Naive B cell (primary cell): ENCODE measurements at regions not wholly inside any gene's neighbourhood (a gene's known extent, or its start where the extent isn't known, plus 50 kb on each side); places are given as distances from the start of the nearest gene placed in this dataset.

Source experiments
- ATAC-seq, 2 donors: fragments of 150-1000 bp; cut with Tn5 transposase; 2 replicates each; pipeline ENCODE4 v1.10.0; 2021; ENCODE audit warnings: low read depth in 2 of 2, mild to moderate bottlenecking in 2 of 2, moderate library complexity in 2 of 2
- DNase-seq: peaks from one replicate; pipeline ENCODE4 v3.0.0; 2022
- H3K27ac Mint-ChIP-seq, 6 donors: one replicate each; pipeline ENCODE4 v1.8.0; 2020 to 2022; ENCODE audit warnings: mild to moderate bottlenecking in 6 of 6, mixed read lengths in 6 of 6, moderate library complexity in 5 of 6, inconsistent platforms in 2 of 6
- H3K27me3 Mint-ChIP-seq, 3 donors: one replicate each; pipeline ENCODE4 v1.8.0; 2021 to 2022; ENCODE audit warnings: mixed read lengths in 3 of 3, mild to moderate bottlenecking in 1 of 3
- H3K36me3 Mint-ChIP-seq, 2 donors: one replicate each; pipeline ENCODE4 v1.8.0; 2020 to 2022; ENCODE audit warnings: mixed read lengths in 2 of 2, inconsistent platforms in 1 of 2, mild to moderate bottlenecking in 1 of 2
- H3K4me1 Mint-ChIP-seq, 3 donors: one replicate each; pipeline ENCODE4 v1.8.0; 2020 to 2022; ENCODE audit warnings: mixed read lengths in 3 of 3, inconsistent platforms in 1 of 3, mild to moderate bottlenecking in 1 of 3, moderate library complexity in 1 of 3
- H3K4me3 Mint-ChIP-seq, 8 donors: one replicate each; pipeline ENCODE4 v1.8.0; 2020 to 2022; ENCODE audit warnings: mild to moderate bottlenecking in 8 of 8, mixed read lengths in 8 of 8, moderate library complexity in 8 of 8, inconsistent platforms in 2 of 8
- H3K9me3 Mint-ChIP-seq, 7 donors: one replicate each; pipeline ENCODE4 v1.8.0; 2020 to 2022; ENCODE audit warnings: mixed read lengths in 7 of 7, mild to moderate bottlenecking in 5 of 7, inconsistent platforms in 2 of 7, moderate library complexity in 1 of 7

DNA sequence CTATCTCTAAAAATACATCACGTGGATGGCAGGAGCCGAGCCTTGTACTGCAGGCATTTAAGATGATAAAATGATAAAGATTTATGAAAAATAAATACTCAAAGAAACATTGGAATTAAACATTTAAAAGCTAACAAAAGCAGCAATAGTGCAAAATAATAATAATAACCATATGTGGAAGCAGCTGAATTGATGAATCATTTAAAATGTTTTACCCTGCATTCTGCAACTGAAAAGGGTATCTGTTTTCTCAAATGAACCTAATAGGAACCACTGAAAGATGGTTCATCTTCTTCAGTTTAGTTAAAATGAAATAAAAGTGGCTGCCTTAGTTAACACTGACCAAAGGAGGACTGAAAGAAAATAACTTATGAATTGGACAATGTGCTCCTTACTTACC is 436.1 kb downstream of the TUSC7 start:
- no peak overlapping the region for H3K4me3 Mint-ChIP-seq
- no peak overlapping the region for H3K27ac Mint-ChIP-seq
- H3K27me3 Mint-ChIP-seq, result peaks cover 0 to 5% (median 0%) of the 10 kb centered on the region in 3 donors
- ATAC-seq (no peak), DNase-seq (no peak)
- peaks cover 0 to 3% (median 0%) of the 10 kb centered on the region in 7 donors for H3K9me3 Mint-ChIP-seq
- no peaks in the 10 kb centered on the region for H3K36me3 Mint-ChIP-seq
- H3K4me1 Mint-ChIP-seq, result no peaks in the 10 kb centered on the region

GRCh38 chr3:117146571-117146970 is 437.0 kb downstream of the TUSC7 start:
- DNase-seq (no peak), ATAC-seq (no peak)
- Mint-ChIP-seq H3K27ac (no peak overlapping the region), H3K27me3 (peaks cover 0 to 5% (median 0%) of the 10 kb centered on the region in 3 donors), H3K9me3 (peaks cover 0 to 5% (median 0%) of the 10 kb centered on the region in 7 donors), H3K36me3 (no peaks in the 10 kb centered on the region), H3K4me3 (peak overlapping the region in 1 of 8 donors; percentile 46), H3K4me1 (no peaks in the 10 kb centered on the region)

DNA sequence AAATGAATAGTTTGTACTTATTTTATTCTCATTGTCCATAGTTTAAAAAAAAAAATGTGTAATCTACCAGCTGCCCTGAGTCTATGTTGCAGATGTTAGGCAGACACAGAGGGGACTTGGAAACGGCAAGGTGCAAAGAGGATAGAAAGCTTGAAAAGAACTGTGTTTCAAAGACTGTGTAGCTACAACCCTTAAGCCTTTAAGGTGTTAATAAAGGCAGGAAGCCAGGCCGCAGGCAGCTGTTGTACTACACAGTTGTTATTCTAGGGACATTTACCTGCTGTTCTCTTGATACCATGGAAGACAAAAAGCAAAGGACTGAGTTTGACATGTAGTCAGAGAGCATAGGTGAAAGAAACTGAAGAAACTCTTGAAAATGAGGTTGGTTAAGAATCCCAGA is 440.0 kb downstream of the TUSC7 start:
- Mint-ChIP-seq H3K4me3 (no peak overlapping the region), H3K9me3 (peaks cover 0 to 5% (median 0%) of the 10 kb centered on the region in 7 donors), H3K36me3 (no peaks in the 10 kb centered on the region), H3K4me1 (no peaks in the 10 kb centered on the region), H3K27ac (no peak overlapping the region), H3K27me3 (no peaks in the 10 kb centered on the region)
- ATAC-seq (no peak), DNase-seq (no peak)

GRCh38 chr3:117150628-117151027 is 441.0 kb downstream of the TUSC7 start:
- H3K27me3 Mint-ChIP-seq, result no peaks in the 10 kb centered on the region
- DNase-seq (no peak), ATAC-seq (no peak)
- H3K36me3 Mint-ChIP-seq, result no peaks in the 10 kb centered on the region
- H3K4me1 Mint-ChIP-seq, result no peaks in the 10 kb centered on the region
- H3K27ac Mint-ChIP-seq, result no peak overlapping the region
- no peak overlapping the region for H3K4me3 Mint-ChIP-seq
- peaks cover 0 to 5% (median 0%) of the 10 kb centered on the region in 7 donors for H3K9me3 Mint-ChIP-seq

- no peak for DNase-seq
- H3K36me3 Mint-ChIP-seq, result no peaks in the 10 kb centered on the region
- no peaks in the 10 kb centered on the region for H3K27me3 Mint-ChIP-seq
- no peak for ATAC-seq
- no peak overlapping the region for H3K27ac Mint-ChIP-seq
- H3K4me3 Mint-ChIP-seq, result no peak overlapping the region
- H3K4me1 Mint-ChIP-seq, result no peaks in the 10 kb centered on the region
- H3K9me3 Mint-ChIP-seq, result peaks cover 0 to 2% (median 0%) of the 10 kb centered on the region in 7 donors
These were observed 450.6 kb downstream of the TUSC7 start for GRCh38 chr3:117160176-117160575.

GRCh38 chr3:117161816-117162215 is 452.2 kb downstream of the TUSC7 start:
- peaks cover 0 to 8% (median 2%) of the 10 kb centered on the region in 7 donors for H3K9me3 Mint-ChIP-seq
- no peaks in the 10 kb centered on the region for H3K36me3 Mint-ChIP-seq
- ATAC-seq (no peak), DNase-seq (no peak)
- no peaks in the 10 kb centered on the region for H3K27me3 Mint-ChIP-seq
- no peak overlapping the region for H3K4me3 Mint-ChIP-seq
- no peaks in the 10 kb centered on the region for H3K4me1 Mint-ChIP-seq
- no peak overlapping the region for H3K27ac Mint-ChIP-seq

- Mint-ChIP-seq H3K36me3 (no peaks in the 10 kb centered on the region), H3K4me1 (no peaks in the 10 kb centered on the region), H3K27me3 (no peaks in the 10 kb centered on the region), H3K9me3 (peaks cover 0 to 8% (median 2%) of the 10 kb centered on the region in 7 donors), H3K4me3 (no peak overlapping the region), H3K27ac (no peak overlapping the region)
- DNase-seq (no peak), ATAC-seq (no peak)
These were observed 455.6 kb downstream of the TUSC7 start for GRCh38 chr3:117165176-117165575.

DNA sequence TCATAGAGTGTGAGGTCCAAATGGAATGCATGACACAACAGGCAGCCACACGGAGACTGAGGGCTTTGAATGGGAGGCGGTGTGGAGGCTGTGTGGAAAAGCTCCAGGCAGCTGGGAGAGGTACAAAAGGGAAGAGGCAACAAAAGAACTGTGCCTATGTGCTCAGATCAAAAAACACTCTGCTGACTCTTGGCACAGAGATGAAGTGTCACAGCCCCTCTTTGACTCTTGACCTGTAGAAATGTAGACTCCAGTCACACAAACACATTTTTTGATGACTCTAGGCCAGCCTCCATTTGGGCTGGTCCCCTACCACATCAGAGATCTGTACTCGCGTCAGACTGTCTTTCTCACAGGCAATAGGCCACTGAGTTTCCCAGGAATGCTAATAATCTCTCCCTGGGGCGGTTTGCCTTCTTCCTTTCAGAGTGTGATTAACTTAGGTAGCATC is 456.0 kb downstream of the TUSC7 start:
- ATAC-seq (no peak), DNase-seq (no peak)
- Mint-ChIP-seq H3K9me3 (peaks cover 0 to 8% (median 2%) of the 10 kb centered on the region in 7 donors), H3K27me3 (no peaks in the 10 kb centered on the region), H3K4me3 (no peak overlapping the region), H3K4me1 (no peaks in the 10 kb centered on the region), H3K36me3 (no peaks in the 10 kb centered on the region), H3K27ac (no peak overlapping the region)

GRCh38 chr3:117168896-117169295 is 459.3 kb downstream of the TUSC7 start:
- H3K4me1 Mint-ChIP-seq, result no peaks in the 10 kb centered on the region
- no peaks in the 10 kb centered on the region for H3K27me3 Mint-ChIP-seq
- peaks cover 0 to 8% (median 2%) of the 10 kb centered on the region in 7 donors for H3K9me3 Mint-ChIP-seq
- H3K27ac Mint-ChIP-seq, result no peak overlapping the region
- no peaks in the 10 kb centered on the region for H3K36me3 Mint-ChIP-seq
- ATAC-seq (no peak), DNase-seq (no peak)
- H3K4me3 Mint-ChIP-seq, result no peak overlapping the region

DNA sequence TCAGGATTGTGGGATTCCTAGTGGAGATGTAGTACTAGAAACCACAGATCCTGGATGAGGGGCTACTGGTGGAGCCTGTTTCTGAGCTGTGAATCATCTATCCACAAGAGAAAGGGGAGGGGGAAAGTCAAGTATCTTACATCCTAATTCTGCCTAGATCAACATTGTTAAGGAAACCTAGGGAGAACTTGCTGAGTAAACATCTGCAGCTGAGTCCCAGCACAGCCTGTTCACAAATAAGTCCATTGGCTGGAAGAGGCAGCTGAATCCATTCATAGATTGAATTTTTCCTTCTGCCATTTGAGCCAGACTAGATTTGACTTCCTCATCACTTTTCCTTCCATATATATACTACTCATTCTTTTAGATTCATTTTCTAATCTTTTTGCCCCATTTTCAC is 460.5 kb downstream of the TUSC7 start:
- H3K4me1 Mint-ChIP-seq, result no peaks in the 10 kb centered on the region
- ATAC-seq (no peak), DNase-seq (no peak)
- peaks cover 0 to 7% (median 2%) of the 10 kb centered on the region in 7 donors for H3K9me3 Mint-ChIP-seq
- H3K27me3 Mint-ChIP-seq, result no peaks in the 10 kb centered on the region
- H3K4me3 Mint-ChIP-seq, result no peak overlapping the region
- H3K36me3 Mint-ChIP-seq, result no peaks in the 10 kb centered on the region
- no peak overlapping the region for H3K27ac Mint-ChIP-seq

DNA sequence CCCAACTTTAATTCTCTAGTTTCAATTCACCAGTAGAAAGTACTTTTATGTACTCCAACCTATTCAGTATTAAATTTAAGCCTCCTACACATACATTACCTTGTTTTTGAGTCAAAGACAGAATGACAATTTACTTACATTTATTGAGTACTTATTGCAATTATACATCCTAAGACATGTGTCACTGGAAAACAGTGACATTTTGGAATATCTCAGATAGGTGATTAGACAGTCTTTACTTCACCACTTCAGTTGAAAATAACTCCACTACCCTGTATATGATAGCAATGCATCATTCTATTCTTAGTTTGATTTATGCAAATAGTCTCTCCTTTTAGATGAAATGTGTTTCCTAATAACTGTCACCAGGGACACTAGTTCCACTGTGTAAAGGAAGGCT is 461.5 kb downstream of the TUSC7 start:
- no peak for ATAC-seq
- H3K27me3 Mint-ChIP-seq, result no peaks in the 10 kb centered on the region
- DNase-seq, result no peak
- H3K36me3 Mint-ChIP-seq, result no peaks in the 10 kb centered on the region
- H3K9me3 Mint-ChIP-seq, result peaks cover 0 to 3% (median 0%) of the 10 kb centered on the region in 7 donors
- H3K4me1 Mint-ChIP-seq, result no peaks in the 10 kb centered on the region
- H3K4me3 Mint-ChIP-seq, result no peak overlapping the region
- no peak overlapping the region for H3K27ac Mint-ChIP-seq

DNA sequence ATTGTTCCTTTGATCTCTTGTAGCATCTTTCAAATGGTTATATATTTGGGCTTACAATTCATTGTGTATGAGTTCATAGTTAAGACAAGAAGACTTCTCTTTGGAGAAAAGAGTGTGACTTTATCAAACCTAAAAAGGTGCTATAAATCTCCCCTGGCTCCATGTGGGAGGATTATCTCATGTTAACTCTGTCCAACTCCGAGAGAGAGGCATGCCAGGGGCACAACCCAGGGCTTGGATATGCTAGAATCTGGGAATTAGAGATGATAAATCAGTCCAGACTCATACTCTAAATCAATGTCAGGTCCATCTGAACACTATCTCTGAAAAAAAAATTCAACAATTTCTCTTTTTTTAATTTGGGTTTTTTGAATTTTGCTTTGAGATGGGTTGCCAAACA is 462.8 kb downstream of the TUSC7 start:
- Mint-ChIP-seq H3K27ac (no peak overlapping the region), H3K9me3 (peaks cover 0 to 3% (median 0%) of the 10 kb centered on the region in 7 donors), H3K27me3 (no peaks in the 10 kb centered on the region), H3K4me3 (no peak overlapping the region), H3K4me1 (no peaks in the 10 kb centered on the region), H3K36me3 (no peaks in the 10 kb centered on the region)
- DNase-seq, result no peak
- ATAC-seq, result no peak

- H3K9me3 Mint-ChIP-seq, result peaks cover 0 to 4% (median 0%) of the 10 kb centered on the region in 7 donors
- H3K4me3 Mint-ChIP-seq, result no peak overlapping the region
- H3K27me3 Mint-ChIP-seq, result no peaks in the 10 kb centered on the region
- no peaks in the 10 kb centered on the region for H3K4me1 Mint-ChIP-seq
- DNase-seq (no peak), ATAC-seq (no peak)
- no peak overlapping the region for H3K27ac Mint-ChIP-seq
- no peaks in the 10 kb centered on the region for H3K36me3 Mint-ChIP-seq
These were observed 471.6 kb downstream of the TUSC7 start for GRCh38 chr3:117181222-117181621.

DNA sequence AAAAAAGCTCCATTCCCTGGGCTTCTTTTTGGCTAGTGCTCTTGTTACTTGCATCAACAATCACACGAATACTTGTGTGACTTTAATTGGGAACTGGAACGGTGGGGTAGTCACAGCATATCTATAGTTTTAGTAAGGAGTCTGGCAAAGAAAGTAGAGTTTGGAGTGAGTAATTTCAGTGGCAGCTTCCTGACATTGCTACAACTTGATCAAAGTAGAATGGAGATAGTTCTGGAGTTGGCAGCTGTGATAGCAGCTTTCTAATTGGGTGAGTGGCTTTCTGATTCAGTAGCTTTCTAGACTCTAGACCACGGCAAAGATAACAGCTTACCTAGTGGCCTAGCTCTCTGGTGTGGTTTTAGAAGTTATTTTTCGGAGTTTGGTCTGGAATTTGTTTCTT is 475.0 kb downstream of the TUSC7 start:
- ATAC-seq, result no peak
- peaks cover 0 to 5% (median 0%) of the 10 kb centered on the region in 3 donors for H3K27me3 Mint-ChIP-seq
- no peaks in the 10 kb centered on the region for H3K36me3 Mint-ChIP-seq
- no peaks in the 10 kb centered on the region for H3K4me1 Mint-ChIP-seq
- no peak overlapping the region for H3K4me3 Mint-ChIP-seq
- H3K27ac Mint-ChIP-seq, result no peak overlapping the region
- DNase-seq, result no peak
- H3K9me3 Mint-ChIP-seq, result peaks cover 0 to 4% (median 0%) of the 10 kb centered on the region in 7 donors

GRCh38 chr3:117191245-117191644 is 481.7 kb downstream of the TUSC7 start:
- H3K27ac Mint-ChIP-seq, result no peak overlapping the region
- H3K4me1 Mint-ChIP-seq, result no peaks in the 10 kb centered on the region
- peaks cover 0 to 5% (median 0%) of the 10 kb centered on the region in 3 donors for H3K27me3 Mint-ChIP-seq
- H3K9me3 Mint-ChIP-seq, result peaks cover 0 to 2% (median 0%) of the 10 kb centered on the region in 7 donors
- no peaks in the 10 kb centered on the region for H3K36me3 Mint-ChIP-seq
- no peak for ATAC-seq
- no peak for DNase-seq
- no peak overlapping the region for H3K4me3 Mint-ChIP-seq
